ENCODE measurements at regions not wholly inside any gene's neighbourhood (a gene's known extent, or its start where the extent isn't known, plus 50 kb on each side); places are given as distances from the start of the nearest gene placed in this dataset.

DNA sequence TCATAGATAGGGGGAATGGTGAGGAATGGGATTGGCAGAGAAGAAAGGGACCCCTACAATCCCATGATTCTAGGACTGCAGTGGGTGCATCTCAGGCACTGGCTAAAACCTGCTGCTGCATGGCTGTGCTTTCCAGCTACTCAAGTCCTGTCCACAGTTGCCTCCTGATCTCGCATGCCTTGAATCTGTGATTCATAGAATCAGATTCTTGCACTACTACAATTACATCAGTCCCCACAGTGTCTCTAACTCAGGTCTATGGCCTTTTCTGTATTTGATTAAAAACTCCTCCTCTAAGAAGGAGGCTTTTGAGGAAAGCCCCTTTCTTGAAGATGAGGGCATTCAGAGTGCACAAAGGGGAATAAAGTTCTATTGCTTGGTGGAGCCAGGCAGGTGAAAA lies 117.4 kb downstream of the LRATD1 start:
- H2AFZ ChIP-seq (ENCODE audit: low read depth, low read length): no peak overlapping the region
- ATAC-seq (ENCODE audit: insufficient read depth, low read depth) (no peak), DNase-seq (no peak)
- no peaks in the 10 kb centered on the region for H3K36me3 ChIP-seq (ENCODE audit: insufficient read depth, low read length)
- no peak overlapping the region for H3K4me2 ChIP-seq (ENCODE audit: insufficient read depth, low read length)
- peaks cover 11% of the 10 kb centered on the region for H3K9me3 ChIP-seq (ENCODE audit: insufficient read depth, low read length, severe bottlenecking)
- no peaks in the 10 kb centered on the region for H4K20me1 ChIP-seq (ENCODE audit: insufficient read depth, low read length)
- H3K9ac ChIP-seq (ENCODE audit: low read depth, low read length): no peak overlapping the region
- no peaks in the 10 kb centered on the region for H3K79me2 ChIP-seq (ENCODE audit: insufficient read depth, low read length)
- H3K4me1 ChIP-seq (ENCODE audit: insufficient read depth, low read length): no peaks in the 10 kb centered on the region
- H3K27ac ChIP-seq (ENCODE audit: low read length): no peak overlapping the region
- no peaks in the 10 kb centered on the region for H3K27me3 ChIP-seq (ENCODE audit: insufficient read depth, low read length, poor library complexity)
- TF ChIP-seq, protein P1, sequence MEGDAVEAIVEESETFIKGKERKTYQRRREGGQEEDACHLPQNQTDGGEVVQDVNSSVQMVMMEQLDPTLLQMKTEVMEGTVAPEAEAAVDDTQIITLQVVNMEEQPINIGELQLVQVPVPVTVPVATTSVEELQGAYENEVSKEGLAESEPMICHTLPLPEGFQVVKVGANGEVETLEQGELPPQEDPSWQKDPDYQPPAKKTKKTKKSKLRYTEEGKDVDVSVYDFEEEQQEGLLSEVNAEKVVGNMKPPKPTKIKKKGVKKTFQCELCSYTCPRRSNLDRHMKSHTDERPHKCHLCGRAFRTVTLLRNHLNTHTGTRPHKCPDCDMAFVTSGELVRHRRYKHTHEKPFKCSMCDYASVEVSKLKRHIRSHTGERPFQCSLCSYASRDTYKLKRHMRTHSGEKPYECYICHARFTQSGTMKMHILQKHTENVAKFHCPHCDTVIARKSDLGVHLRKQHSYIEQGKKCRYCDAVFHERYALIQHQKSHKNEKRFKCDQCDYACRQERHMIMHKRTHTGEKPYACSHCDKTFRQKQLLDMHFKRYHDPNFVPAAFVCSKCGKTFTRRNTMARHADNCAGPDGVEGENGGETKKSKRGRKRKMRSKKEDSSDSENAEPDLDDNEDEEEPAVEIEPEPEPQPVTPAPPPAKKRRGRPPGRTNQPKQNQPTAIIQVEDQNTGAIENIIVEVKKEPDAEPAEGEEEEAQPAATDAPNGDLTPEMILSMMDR (IDR thresholded peaks at IDR 0.05; ENCODE audit: borderline replicate concordance, extremely low read depth, low read length, poor library complexity, severe bottlenecking): no peak
- TF ChIP-seq EZH2 (IDR thresholded peaks at IDR 0.05; ENCODE audit: borderline replicate concordance, low read depth, low read length, severe bottlenecking): no peak
- H3K4me3 ChIP-seq (ENCODE audit: low read depth in 1 of 2, low read length in 2 of 2): no peak overlapping the region

- no peak overlapping the region for H3K4me3 ChIP-seq (ENCODE audit: low read depth in 1 of 2, low read length in 2 of 2)
- H3K27ac ChIP-seq (ENCODE audit: low read length): no peak overlapping the region
- H3K36me3 ChIP-seq (ENCODE audit: insufficient read depth, low read length): no peaks in the 10 kb centered on the region
- no peak overlapping the region for H2AFZ ChIP-seq (ENCODE audit: low read depth, low read length)
- no peak overlapping the region for H3K4me2 ChIP-seq (ENCODE audit: insufficient read depth, low read length)
- no peaks in the 10 kb centered on the region for H3K4me1 ChIP-seq (ENCODE audit: insufficient read depth, low read length)
- H3K27me3 ChIP-seq (ENCODE audit: insufficient read depth, low read length, poor library complexity): no peaks in the 10 kb centered on the region
- H3K79me2 ChIP-seq (ENCODE audit: insufficient read depth, low read length): no peaks in the 10 kb centered on the region
- ATAC-seq (ENCODE audit: insufficient read depth, low read depth): no peak
- no peaks in the 10 kb centered on the region for H4K20me1 ChIP-seq (ENCODE audit: insufficient read depth, low read length)
- H3K9ac ChIP-seq (ENCODE audit: low read depth, low read length): no peak overlapping the region
- peaks cover 11% of the 10 kb centered on the region for H3K9me3 ChIP-seq (ENCODE audit: insufficient read depth, low read length, severe bottlenecking)
- TF ChIP-seq EZH2 (IDR thresholded peaks at IDR 0.05; ENCODE audit: borderline replicate concordance, low read depth, low read length, severe bottlenecking): no peak
- TF ChIP-seq, protein P1 (IDR thresholded peaks at IDR 0.05; ENCODE audit: borderline replicate concordance, extremely low read depth, low read length, poor library complexity, severe bottlenecking): no peak
- no peak for DNase-seq
These were observed 117.9 kb downstream of the LRATD1 start for GRCh38 chr2:14750433-14750832.

DNA sequence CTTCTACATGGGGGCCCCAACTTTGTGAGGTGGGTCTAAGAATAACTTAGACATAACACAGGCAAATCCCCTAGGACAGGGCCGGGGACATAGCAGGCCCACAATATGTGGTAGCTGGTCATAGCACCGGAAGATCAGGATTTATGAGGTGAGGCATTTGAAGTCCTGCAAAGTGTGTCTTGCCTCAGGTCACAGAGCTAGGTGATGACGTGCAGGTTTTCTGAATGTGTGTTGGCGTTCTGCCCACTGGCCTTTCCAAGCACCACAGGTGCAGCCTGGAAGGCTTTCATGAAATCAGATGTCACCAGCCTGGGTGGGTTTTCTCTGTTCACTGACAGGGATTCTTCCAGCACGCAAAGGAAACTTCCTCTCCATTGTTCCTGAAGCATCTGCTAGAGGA lies 119.1 kb downstream of the LRATD1 start:
- no peak overlapping the region for H3K9ac ChIP-seq (ENCODE audit: low read depth, low read length)
- H2AFZ ChIP-seq (ENCODE audit: low read depth, low read length): no peak overlapping the region
- no peaks in the 10 kb centered on the region for H3K4me1 ChIP-seq (ENCODE audit: insufficient read depth, low read length)
- H3K9me3 ChIP-seq (ENCODE audit: insufficient read depth, low read length, severe bottlenecking): peaks cover 9% of the 10 kb centered on the region
- TF ChIP-seq, protein P1 (IDR thresholded peaks at IDR 0.05; ENCODE audit: borderline replicate concordance, extremely low read depth, low read length, poor library complexity, severe bottlenecking): no peak
- TF ChIP-seq EZH2 (IDR thresholded peaks at IDR 0.05; ENCODE audit: borderline replicate concordance, low read depth, low read length, severe bottlenecking): no peak
- H4K20me1 ChIP-seq (ENCODE audit: insufficient read depth, low read length): no peaks in the 10 kb centered on the region
- DNase-seq (no peak), ATAC-seq (ENCODE audit: insufficient read depth, low read depth) (no peak)
- no peaks in the 10 kb centered on the region for H3K36me3 ChIP-seq (ENCODE audit: insufficient read depth, low read length)
- no peak overlapping the region for H3K4me2 ChIP-seq (ENCODE audit: insufficient read depth, low read length)
- H3K27me3 ChIP-seq (ENCODE audit: insufficient read depth, low read length, poor library complexity): no peaks in the 10 kb centered on the region
- no peak overlapping the region for H3K4me3 ChIP-seq (ENCODE audit: low read depth in 1 of 2, low read length in 2 of 2)
- H3K79me2 ChIP-seq (ENCODE audit: insufficient read depth, low read length): no peaks in the 10 kb centered on the region
- H3K27ac ChIP-seq (ENCODE audit: low read length): no peak overlapping the region

GRCh38 chr2:14752295-14752694 lies 119.8 kb downstream of the LRATD1 start:
- Histone ChIP-seq H3K9me3 (ENCODE audit: insufficient read depth, low read length, severe bottlenecking) (peaks cover 1% of the 10 kb centered on the region), H3K27me3 (ENCODE audit: insufficient read depth, low read length, poor library complexity) (no peaks in the 10 kb centered on the region), H4K20me1 (ENCODE audit: insufficient read depth, low read length) (no peaks in the 10 kb centered on the region), H3K4me3 (ENCODE audit: low read depth in 1 of 2, low read length in 2 of 2) (no peak overlapping the region), H3K36me3 (ENCODE audit: insufficient read depth, low read length) (no peaks in the 10 kb centered on the region), H3K4me1 (ENCODE audit: insufficient read depth, low read length) (no peaks in the 10 kb centered on the region), H3K4me2 (ENCODE audit: insufficient read depth, low read length) (no peak overlapping the region), H3K9ac (ENCODE audit: low read depth, low read length) (no peak overlapping the region), H3K79me2 (ENCODE audit: insufficient read depth, low read length) (no peaks in the 10 kb centered on the region), H3K27ac (ENCODE audit: low read length) (no peak overlapping the region), H2AFZ (ENCODE audit: low read depth, low read length) (no peak overlapping the region)
- DNase-seq: no peak
- TF ChIP-seq, protein P1 (IDR thresholded peaks at IDR 0.05; ENCODE audit: borderline replicate concordance, extremely low read depth, low read length, poor library complexity, severe bottlenecking): no peak
- TF ChIP-seq EZH2 (IDR thresholded peaks at IDR 0.05; ENCODE audit: borderline replicate concordance, low read depth, low read length, severe bottlenecking): no peak
- ATAC-seq (ENCODE audit: insufficient read depth, low read depth): no peak
